HG03520 (cell line): ENCODE measurements at regions not wholly inside any gene's neighbourhood (a gene's known extent, or its start where the extent isn't known, plus 50 kb on each side); places are given as distances from the start of the nearest gene placed in this dataset.
A peak's percentile ranks its signal among the peaks of the same experiment; 100 is the strongest.

ENCODE experiments used
- ATAC-seq: cut with Tn5 transposase; IDR thresholded peaks from one replicate; pipeline ENCODE4 v1.9.1; 2021; ENCODE audit warnings: mild to moderate bottlenecking, moderate library complexity; ENCODE audit not compliant: unreplicated experiment

DNA sequence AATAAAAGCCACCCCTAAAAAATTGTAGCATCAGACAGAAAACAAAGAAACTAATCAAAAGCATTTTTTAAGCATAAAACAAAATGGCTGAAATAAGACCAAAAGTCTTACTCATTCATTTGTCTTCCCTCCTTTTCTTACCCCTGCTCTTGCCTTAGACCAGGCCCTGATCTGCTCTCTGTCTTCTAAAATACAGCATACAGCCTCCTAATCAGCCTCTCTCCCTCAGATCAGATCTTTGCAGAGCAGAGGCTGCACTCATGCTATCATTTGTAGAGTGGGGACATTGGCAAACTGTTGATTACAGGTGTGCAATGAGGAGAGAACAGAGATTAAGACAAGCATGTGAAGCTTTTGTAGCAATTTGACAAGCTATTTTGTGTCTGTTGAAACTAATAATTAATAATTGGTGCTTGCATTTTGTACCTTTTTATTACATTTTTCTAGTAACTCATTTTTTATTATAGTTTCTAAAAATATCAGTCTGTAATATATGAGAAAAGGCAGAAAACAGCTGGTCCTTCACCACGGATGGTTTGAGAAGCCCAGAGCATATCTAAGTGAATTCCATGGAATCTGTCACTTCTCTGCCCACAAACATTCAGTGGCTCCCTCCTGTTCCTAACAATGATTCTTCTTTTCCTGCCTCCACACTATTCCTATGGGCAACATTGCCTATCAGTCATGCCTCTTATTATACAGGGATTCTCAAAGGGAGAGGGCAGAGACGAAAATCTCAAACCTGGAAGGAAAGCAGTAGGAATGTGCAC, 286.2 kb upstream of the STT3B start:
- no peak for ATAC-seq

DNA sequence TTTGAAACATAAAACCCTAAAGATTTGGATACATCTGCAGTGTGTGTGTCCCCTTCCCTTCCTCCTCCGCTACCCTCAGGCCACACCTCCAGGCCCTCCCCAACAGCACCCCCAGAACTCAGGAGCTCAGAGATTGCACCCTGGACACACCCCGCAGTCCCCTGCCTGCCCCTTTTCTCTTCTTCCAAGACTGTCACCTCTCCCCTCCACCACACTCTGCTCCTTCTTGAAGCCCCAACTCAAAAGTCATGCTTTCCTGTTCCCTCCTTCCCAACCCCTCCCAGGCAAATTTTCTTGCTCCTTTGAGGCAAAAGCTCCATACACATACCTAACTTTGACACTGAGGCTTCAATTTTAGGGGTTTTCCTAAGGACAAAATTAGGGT, 285.7 kb upstream of the STT3B start:
- no peak for ATAC-seq

DNA sequence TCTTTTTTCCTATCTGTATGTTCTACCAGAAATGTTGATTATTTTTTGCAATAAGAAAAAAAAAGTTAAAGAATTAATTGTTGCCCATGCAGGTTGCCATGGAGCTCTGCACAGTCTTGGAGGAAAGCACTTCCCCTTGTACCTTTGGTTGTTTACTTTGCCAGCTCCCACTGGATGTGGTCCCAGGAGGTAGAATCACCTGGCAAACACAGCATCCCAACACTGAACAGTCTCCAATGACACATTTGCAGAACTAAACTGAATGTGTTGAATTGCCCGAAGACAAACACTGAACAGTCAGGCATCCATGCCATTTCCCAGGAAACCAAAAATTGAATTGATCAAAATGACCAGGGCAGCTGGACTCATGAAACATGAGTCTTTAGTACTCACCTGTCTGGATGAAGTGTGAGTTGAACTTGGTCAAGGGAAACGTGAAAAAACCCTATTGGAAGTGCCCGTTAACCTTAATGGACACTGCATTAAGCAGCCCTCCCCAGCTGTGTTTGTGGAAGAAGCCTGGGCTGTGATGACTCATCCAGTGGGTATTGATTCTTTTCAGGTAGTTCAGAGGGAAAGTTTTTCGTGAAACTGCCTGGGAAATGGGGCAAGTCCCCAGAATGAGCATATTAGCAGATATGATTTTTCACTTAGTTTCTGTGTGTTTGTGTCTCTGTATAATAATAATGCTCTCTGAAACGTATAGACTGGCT, 284.7 kb upstream of the STT3B start:
- peak; percentile 38 for ATAC-seq

DNA sequence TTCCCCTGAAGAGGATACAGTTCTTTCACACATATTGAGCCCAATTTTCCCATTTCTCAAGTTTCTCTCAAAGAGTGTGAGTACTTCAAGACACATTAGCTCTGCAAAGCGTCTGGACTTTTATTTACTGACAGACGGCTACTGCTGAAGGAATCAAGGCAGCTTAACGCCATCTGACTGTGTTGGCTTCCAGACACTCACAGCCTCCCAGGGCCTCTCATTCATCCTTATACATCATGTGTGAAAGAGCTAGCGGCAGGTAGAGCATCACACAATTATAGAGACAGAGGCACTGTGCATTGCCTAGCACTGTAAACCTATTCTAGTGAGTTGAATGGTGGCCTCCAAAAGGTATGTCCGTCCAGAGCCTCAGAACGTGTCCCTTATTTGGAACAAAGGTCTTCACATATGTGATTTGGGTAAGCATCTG, 284.1 kb upstream of the STT3B start:
- ATAC-seq = no peak

DNA sequence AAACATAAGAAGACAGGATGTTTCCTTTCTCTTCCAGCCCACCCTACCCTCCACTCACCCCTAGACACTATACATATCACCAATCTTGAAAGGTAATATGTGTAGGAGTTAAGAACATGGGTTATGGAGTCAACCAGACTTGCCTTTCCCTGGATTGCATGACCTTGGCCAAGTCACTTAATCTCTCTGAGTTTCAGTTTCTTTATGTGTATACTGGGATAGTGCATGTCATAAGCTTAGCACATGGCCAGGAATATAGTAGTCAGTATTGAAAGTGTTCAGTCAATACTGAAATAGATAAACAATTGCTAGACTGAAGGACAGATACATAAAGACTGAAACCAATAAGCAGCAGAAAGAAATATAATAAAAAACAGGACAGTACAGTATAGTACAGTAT, 283.2 kb upstream of the STT3B start:
- no peak for ATAC-seq

DNA sequence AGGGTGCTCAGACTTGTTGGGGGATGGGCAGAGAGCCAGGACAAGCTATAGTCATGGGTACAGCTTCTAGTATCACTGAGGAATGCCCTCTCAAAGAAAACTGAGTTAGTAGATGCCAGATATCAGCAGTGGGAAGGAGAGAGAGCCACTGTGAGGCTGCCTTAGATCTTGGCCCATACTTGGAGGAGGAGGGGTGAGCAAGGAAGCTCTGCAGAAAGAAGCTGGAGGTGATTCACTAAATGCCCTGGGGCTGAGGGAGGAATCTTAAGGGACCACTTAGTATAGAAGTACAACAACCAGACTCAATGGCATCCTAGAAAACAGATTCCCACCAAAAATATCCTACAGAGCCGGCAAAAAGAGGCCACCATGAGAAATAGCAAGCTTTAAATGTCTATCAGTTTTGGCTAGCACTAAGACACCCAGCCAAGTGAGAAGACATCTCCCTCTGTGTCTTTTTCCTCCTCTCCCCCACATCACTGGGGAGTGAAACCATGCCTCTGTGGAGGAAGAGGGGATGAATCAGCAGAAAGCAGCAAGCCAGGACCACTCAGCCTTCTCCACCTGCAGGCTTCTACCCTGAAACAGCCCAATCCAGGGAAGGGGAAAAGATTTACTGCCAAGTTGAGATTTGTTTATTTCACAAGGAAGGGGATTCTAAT, 282.5 kb upstream of the STT3B start:
- no peak for ATAC-seq

DNA sequence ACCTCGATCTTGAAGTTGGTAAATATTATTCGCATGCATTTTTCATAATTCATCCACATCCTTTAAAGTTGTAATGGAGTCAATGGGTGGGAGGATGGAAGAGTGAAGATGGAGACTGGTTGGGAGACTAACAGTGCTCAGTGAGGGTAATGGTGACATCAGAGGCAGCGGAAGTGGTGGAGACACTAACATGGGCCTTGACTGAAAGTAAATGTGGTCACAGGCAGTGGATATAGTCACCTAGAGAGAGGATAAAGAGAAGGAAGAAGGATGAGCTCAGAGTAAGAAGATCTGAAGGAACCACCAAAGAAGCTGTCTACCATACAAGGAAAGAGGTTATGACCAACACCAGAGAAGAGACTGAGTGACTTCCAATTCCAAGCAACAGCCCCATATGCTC, 281.6 kb upstream of the STT3B start:
- no peak for ATAC-seq

DNA sequence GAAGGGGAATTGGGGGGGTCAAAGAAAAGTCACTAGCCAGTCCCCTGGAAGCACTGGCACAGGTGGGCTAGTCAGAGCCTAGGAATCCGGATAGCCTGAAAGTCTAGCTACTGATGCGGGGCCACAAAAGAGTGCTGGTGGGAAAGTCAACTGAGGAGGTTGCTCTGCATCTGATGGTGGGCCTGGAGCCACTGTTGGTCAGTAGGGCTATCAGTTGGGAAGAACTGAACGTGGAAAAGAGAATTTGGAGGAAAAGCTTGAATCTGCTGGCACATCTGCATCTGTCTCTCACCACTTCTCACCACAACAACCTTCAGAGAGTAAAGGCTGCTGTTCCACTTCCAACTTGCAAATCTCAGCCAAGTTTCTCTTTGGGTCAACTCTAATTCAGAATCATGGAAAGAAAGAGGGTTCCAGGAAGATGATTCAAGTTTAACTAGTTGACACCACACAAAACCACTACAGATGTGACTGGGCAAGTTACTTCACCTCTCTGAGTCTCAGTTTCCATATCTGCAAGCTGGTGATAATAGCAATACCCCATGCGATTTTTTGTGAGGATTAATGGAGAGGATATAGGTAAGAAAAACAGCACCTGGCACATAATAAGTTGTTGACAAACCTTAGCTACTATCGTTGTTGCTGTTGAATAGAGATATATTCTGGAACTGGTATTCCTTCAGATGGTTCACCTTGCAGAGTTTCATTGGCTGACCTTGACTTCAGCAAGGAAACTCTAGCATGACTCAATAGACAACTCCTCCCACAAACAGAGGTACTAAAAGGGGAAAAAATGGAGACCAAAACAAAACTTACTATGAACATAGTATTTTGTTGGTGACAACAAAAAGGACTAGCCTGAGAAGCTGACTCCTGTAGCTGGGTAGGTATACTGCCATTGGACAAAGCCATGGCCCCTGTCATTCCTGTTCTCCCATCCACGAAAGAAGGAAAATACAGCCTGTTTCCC, 280.2 kb upstream of the STT3B start:
- peak; percentile 33 for ATAC-seq

DNA sequence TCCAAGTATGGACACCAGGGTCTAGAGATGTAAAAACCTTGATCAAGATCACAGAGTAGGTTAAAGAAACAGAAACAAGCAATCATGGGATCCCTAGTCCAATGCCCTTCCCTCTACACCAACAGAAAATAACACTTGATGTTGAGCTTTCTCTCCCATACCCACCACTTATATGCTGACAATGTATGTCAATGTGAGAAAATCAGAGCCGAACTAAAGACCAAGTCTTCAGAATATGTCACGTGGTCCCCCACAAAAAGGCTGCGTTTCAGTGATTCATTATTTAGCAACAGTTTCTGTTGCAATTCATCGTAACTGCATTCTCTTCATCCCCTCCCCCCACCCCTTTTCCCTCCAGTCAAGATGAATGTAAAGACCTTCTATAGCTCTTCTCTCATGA, 278.9 kb upstream of the STT3B start:
- no peak for ATAC-seq

DNA sequence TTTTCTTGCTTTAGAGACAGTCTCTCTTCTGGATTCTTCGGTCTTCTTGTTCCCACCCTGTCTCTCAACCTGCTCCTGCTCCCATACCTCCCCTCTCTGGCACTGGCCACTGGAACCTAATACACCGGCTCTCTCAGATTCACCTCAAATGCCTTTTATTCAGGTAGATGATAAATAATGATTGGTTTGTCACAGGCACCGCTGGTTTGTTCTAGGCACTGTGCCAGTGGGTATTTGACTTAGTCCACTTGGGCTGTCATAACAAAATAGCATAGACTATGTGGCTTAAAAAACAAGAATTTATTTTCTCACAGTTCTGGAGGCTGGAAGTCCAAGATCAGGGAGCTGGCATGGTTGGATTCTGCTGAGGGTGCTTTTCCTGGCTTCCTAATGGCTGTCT, 278.2 kb upstream of the STT3B start:
- no peak for ATAC-seq

DNA sequence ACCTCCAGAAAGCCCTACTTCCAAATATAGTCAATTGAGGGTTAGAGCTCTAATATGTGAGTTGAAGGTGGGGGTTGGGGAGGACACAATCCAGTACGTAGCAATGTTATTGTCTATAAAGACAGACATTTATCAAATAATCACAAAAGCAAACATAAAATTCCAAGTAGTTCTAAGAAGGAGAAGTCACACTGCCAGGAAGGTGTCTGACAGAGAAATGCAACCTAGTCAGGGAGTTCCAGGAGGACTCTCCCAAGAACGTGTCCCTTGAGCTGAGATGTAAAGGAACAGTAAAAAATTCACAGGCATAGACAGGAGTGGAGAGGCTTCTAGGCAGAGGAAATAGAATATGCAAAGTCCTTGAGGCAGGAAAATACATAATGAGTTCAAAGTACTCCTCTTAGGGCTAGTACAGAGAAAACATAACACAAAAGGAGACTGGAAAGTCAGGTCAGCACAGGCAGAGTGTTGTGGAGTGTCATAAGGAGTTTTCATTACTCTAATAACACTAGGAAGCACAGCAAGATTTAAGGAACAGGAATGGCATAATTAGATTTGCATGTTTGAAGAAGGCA, 277.6 kb upstream of the STT3B start:
- no peak for ATAC-seq

DNA sequence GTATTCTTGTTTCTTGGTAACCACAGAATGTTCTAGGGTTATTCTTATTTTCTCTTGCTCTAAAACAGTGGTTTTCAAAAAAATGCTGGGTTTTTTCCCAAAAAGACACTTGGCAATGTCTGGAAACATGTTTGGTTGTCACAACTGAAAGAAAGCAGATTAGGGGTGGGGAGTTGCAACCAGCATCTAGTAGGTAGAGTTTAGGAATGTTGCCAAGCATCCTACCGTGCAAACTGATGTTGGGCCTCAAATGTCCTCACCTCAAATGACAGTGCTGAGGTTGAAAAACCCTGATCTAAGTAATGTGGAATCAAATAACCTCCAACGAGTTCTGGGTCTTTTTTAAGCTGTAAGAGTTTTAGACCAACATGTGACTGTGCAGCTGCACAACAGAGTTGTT, 270.5 kb upstream of the STT3B start:
- ATAC-seq = no peak

DNA sequence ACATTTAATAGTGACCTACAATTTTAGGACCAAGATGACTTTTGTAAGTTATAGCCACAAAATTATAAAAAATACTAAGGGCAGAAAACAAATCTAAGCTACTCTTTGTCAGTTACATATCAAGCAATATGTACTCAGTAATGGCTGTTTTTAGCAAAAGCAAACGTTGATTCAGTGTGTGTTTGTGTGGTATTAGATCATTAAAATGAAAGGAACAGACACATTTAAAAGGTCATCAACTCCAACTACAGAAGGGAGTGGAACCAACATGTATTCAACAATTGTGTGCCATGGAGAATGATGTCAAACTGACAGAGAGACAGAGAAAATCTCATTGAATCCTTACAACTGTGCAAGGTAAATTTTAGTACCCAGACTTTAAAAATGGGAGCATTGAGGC, 268.8 kb upstream of the STT3B start:
- ATAC-seq = no peak

DNA sequence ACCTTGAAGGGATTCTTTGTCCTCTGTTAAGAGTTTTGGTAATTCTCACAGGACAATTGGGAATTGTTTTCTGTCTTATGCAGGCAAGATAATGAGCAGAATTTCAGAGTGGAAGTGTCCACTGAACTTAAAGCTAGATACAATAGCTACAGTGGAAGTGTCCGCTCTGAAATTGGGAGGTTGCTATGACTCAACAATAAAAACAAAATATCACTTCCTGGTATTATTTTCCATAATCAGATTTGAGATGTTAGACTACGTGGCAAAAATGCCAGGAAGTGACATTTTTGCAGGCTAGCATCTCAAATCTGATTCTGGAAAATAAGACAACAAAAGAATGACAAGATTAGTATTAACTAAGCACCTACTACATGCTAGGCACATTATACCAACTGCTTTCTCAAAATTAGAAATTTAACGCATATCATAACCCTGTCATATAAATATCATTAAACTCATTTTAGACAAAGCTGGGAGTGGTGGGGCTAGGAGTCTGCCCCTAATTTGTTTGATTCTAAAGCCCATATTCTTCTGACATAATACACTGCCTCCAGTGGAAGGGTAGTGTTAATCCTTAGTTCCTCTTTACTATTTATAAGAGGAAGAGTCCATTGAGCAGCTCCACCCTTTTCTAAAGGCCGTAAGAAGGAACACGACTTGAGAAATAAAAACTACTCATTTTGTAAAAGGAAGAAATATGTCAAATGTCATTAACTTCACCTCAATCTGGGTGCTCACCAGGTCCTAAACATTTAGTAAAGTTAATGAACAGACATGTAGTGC, 266.9 kb upstream of the STT3B start:
- no peak for ATAC-seq

DNA sequence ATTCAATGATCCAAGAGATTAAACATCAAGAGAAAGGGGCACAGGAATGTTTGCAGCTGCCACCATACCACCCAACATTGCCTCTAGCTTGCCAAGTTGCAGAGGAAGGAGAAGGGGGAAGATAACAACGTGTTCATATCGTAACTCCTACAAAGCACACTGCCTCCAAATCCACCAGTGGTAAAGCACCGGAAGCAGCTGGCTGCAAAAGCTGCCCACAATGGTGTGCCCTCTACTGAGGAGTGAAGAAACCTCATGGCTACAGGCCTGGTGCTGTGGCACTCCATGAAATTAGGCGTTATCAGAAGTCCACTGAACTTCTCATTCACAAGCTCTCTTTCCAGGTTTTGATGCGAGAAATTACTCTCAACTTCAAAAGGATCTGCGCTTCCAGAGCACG, 263.9 kb upstream of the STT3B start:
- no peak for ATAC-seq

DNA sequence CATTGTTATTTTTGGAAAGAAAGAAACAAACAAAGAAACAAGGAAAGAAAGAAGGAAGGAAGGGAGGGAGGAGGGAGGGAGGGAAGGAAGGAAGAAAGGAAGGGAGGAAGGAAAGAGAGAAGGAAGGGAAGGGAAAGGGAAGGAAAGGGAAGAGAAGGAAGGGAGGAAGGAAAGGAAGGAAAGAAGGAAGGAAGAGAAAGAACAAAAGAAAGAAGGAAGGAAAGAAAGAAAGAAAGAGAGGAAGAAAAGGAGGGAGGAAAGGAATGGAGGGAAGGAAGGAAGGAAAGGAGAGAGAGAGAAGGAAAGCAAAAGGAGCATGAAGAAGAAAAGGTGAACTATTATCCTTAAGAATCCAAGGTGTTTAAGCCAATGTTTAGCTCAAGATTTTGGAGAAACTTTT, 262.7 kb upstream of the STT3B start:
- no peak for ATAC-seq

DNA sequence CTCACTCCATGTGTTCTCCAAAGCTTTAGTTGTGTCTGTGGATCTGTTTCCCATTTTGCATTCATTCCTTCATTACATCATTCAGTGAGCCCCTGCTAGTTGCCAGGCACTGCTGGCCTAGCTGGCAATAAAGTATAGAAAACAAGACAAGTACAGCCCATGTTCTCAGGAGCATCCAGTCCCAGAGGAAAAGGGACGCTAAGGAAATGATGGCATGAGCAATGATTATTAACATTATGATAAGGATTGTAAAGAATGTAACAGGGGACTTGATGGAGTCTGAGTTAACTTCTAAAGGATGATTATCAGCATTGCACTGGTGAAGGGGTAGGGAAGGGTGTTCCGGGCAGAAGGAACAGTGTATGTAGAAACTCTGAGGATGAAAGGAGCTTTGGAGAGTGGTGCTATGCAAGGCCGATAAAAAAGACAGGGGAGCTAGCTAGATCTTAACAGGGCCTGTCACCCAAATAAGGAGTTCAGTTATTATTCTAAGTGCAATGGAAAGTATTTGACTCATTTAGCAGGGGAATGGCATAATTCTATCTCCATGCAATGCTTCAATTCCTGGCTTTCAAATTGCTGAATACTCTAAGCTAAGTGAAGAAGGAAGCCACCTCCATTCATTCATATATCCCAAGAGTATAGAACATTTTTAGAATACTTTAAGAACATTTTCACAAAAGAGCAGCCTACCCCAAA, 258.2 kb upstream of the STT3B start:
- ATAC-seq = no peak

DNA sequence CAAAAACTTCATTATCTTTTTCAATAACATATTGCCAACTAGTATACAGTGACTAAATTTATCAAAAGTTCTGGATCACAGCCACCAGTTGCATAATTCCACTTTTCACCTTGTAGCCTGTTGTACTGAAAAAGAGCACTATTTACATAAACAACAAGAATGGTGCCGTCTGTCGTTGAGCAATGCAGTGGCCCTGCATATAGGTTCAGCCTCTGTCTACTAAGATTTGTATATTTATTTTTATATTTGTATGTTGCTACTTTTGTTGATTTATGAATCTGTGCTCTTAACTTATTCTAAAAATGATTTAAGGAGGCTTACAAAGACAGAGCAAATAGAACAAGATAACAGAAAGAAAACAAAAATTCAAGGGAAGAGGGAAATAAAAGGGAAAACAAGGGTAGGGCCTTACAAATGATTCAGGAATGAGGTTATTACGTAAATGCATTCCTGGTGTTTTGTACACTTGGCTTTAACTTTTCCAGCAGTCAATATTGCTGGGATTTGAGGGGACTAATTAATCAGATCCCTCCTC, 257.6 kb upstream of the STT3B start:
- ATAC-seq = no peak

DNA sequence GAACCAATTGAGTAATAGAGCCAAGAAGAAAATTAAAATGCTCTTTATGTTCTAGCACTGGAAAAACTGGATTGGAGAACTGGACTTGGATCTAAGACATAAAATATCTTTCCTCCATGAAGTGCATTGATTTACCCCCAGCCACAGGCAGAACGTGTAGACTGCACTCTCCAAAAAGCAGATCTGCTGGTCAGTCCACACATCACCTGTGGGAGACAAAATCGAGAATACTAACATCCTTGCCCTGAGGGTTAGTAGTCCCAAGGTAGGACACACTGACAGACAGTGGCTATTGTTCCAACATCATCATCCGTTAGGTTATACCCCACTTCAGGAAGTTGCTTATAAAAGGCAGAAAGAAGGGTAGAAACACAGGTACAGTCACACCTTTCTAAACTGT, 257.1 kb upstream of the STT3B start:
- ATAC-seq = no peak
